Sigmoid colon (tissue), 6 donors: ENCODE measurements at regions not wholly inside any gene's neighbourhood (a gene's known extent, or its start where the extent isn't known, plus 50 kb on each side); places are given as distances from the start of the nearest gene placed in this dataset.

Experiments
- DNase-seq: peaks from one replicate; pipeline ENCODE4 v3.0.0-alpha.2; 2019
- H3K27ac ChIP-seq, 4 donors: fragments of 200-600 bp; sonication (generic); one replicate each; pipeline ENCODE4 v1.5.1; 2016 to 2019; ENCODE audit warnings: mild to moderate bottlenecking in 1 of 4
- H3K27me3 ChIP-seq, 3 donors: fragments of 200-600 bp; sonication (generic); one replicate each; pipeline ENCODE4 v1.5.1; 2019; ENCODE audit warnings: mild to moderate bottlenecking in 1 of 3
- H3K36me3 ChIP-seq, 4 donors: fragments of 200-600 bp; sonication (generic); one replicate each; pipeline ENCODE4 v1.5.1; 2016 to 2019
- H3K4me1 ChIP-seq, 4 donors: fragments of 200-600 bp; sonication (generic); one replicate each; pipeline ENCODE4 v1.5.1; 2017 to 2019
- H3K4me3 ChIP-seq, 4 donors: fragments of 200-600 bp; sonication (generic); one replicate each; pipeline ENCODE4 v1.5.1; 2017 to 2019; ENCODE audit warnings: mild to moderate bottlenecking in 2 of 4, moderate library complexity in 1 of 4
- H3K9me3 ChIP-seq, 4 donors: fragments of 200-600 bp in 3 of 4; sonication (generic) in 3 of 4; one replicate each; pipeline versions ENCODE4 v1.5.1 to v1.6.1; 2013 to 2019
- CTCF ChIP-seq, 4 experiments: fragments of 450-650 bp in 3 of 4; fragments of 200-600 bp in 1 of 4; IDR thresholded peaks; one replicate each; pipeline ENCODE4 v1.5.1; 2016 to 2019; ENCODE audit warnings: antibody characterized with exemption in 4 of 4, mild to moderate bottlenecking in 3 of 4, moderate library complexity in 2 of 4
- EP300 ChIP-seq, 4 donors: sonication (generic); formaldehyde crosslinking; IDR thresholded peaks; one replicate each; pipeline ENCODE4 v1.6.1; 2017; ENCODE audit warnings: antibody characterized with exemption in 4 of 4
- POLR2A ChIP-seq, 2 donors: fragments of 450-650 bp; IDR thresholded peaks; one replicate each; pipeline ENCODE4 v1.6.1; 2016; ENCODE audit warnings: antibody characterized with exemption in 2 of 2, mild to moderate bottlenecking in 2 of 2, moderate library complexity in 2 of 2
- POLR2AphosphoS5 ChIP-seq, 4 donors: sonication (generic); formaldehyde crosslinking; IDR thresholded peaks; one replicate each; pipeline ENCODE4 v1.6.1; 2017; ENCODE audit warnings: antibody characterized with exemption in 4 of 4
- WGBS, 2 donors: extraction: QIAGEN DNeasy Blood & Tissue Kit; methylation state at CpG; one replicate each; pipeline ENCODE4 v1.1.7; 2013; 5-methylcytosine and 5-hydroxymethylcytosine counted together
- intact Hi-C: fragments of 100-400 bp; cut with DNase I; formaldehyde crosslinking; loops from one replicate; pipeline ENCODE4 v1.15.1; 2023
- donor health status: healthy with polysubstance abuse.
- donor health status: healthy.

DNA sequence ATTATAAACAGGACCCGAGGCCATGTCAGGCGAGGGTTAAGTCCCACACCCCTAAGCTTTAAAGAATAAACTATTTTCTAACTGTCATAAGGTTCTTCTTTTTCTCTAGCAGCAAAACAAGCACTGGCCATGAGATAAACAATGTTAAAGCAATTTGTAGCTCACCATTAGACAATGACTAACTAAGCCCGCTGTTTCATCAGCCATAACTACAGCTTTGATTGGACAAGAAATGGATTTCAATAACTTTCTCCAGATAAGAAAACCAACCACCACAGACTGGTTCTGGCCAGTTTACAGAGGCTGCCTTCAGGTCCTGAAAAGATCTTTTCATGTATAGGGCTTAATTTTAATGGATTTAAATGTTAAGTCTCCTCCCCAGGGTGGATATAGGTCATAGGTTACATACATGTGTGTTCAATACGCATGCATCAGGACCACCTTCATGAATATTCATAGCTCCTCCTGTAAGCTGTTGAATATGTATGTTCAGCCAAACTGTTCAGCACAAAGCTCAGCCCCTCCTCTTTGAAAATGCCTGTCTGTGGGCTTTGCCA lies 108.7 kb upstream of the RAB6C start:
- no peaks in the 10 kb centered on the region for H3K36me3 ChIP-seq
- no peaks in the 10 kb centered on the region for H3K27me3 ChIP-seq
- H3K27ac ChIP-seq = no peak overlapping the region
- no peak for DNase-seq
- intact Hi-C loops = loop anchor here (10.0 kb wide), 1 partner anchor 1546 kb away; no protein-coding TSS in a partner anchor
- H3K4me3 ChIP-seq = no peak overlapping the region
- H3K9me3 ChIP-seq = no peaks in the 10 kb centered on the region
- H3K4me1 ChIP-seq = no peaks in the 10 kb centered on the region
- TF ChIP-seq POLR2A (IDR thresholded peaks at IDR 0.05) = no peak
- no peak for TF ChIP-seq EP300 (IDR thresholded peaks at IDR 0.05)
- no peak for TF ChIP-seq CTCF (IDR thresholded peaks at IDR 0.05)
- TF ChIP-seq POLR2AphosphoS5 (IDR thresholded peaks at IDR 0.05) = no peak
- 51 to 81% methylated on average over 4 of the region's 4 CpGs for WGBS, 2 donors

- TF ChIP-seq CTCF (IDR thresholded peaks at IDR 0.05) = no peak
- TF ChIP-seq POLR2AphosphoS5 (IDR thresholded peaks at IDR 0.05) = no peak
- TF ChIP-seq POLR2A (IDR thresholded peaks at IDR 0.05) = no peak
- no peak for TF ChIP-seq EP300 (IDR thresholded peaks at IDR 0.05)
- no peak overlapping the region for H3K27ac ChIP-seq
- no peaks in the 10 kb centered on the region for H3K27me3 ChIP-seq
- whole genome bisulfite sequencing, 2 donors = 92% methylated on average over 4 of the region's 4 CpGs
- intact Hi-C loops = loop anchor here (10.0 kb wide), 1 partner anchor 1548 kb away; no protein-coding TSS in a partner anchor
- DNase-seq = no peak
- H3K4me3 ChIP-seq = no peak overlapping the region
- no peaks in the 10 kb centered on the region for H3K36me3 ChIP-seq
- peaks cover 0 to 9% (median 6%) of the 10 kb centered on the region in 4 donors for H3K4me1 ChIP-seq
- H3K9me3 ChIP-seq = no peaks in the 10 kb centered on the region
These were observed 107.0 kb upstream of the RAB6C start for GRCh38 chr2:129872446-129872845.

DNA sequence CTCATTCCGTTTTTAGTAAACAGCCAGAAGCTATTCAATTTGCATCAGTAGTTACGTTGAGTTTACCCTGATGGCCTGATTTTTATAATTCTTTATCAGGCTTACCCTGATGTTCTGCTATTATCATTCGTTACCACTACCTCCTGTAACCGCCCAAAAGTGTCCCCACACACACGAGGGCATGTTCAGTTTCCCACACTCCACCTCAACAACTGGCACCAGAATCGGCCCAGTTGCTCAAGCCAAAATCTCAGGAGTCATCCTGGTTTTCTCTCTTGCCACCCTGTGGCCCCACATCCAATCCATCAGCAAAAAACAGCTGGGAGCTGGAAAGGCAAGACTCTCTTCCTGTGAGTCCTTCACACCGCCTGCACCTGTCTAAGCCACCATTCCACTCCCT lies 102.9 kb upstream of the RAB6C start:
- Histone ChIP-seq H3K4me1 (peaks cover 0 to 16% (median 10%) of the 10 kb centered on the region in 4 donors), H3K27me3 (no peaks in the 10 kb centered on the region), H3K27ac (peak overlapping the region; percentile 82 to 91 (median 85)), H3K4me3 (peak overlapping the region in 3 of 4 donors; percentile 70 to 77 (median 72)), H3K9me3 (no peaks in the 10 kb centered on the region), H3K36me3 (no peaks in the 10 kb centered on the region)
- TF ChIP-seq POLR2AphosphoS5 (IDR thresholded peaks at IDR 0.05) (no peak), POLR2A (IDR thresholded peaks at IDR 0.05) (no peak), EP300 (IDR thresholded peaks at IDR 0.05) (no peak), CTCF (IDR thresholded peaks at IDR 0.05) (no peak)
- intact Hi-C loops = loop anchor here (5.0 to 10.0 kb wide), 3 partner anchors 306 to 1552 kb away; partner anchors contain the start of genes IMP4, MZT2B and SMPD4
- WGBS, 2 donors = 68 to 79% methylated on average over 7 of the region's 7 CpGs
- no peak for DNase-seq

GRCh38 chr2:129877289-129877741 lies 102.2 kb upstream of the RAB6C start:
- Histone ChIP-seq H3K4me3 (peak overlapping the region; percentile 69 to 77 (median 71)), H3K9me3 (no peaks in the 10 kb centered on the region), H3K27me3 (no peaks in the 10 kb centered on the region), H3K36me3 (no peaks in the 10 kb centered on the region), H3K4me1 (peaks cover 0 to 16% (median 10%) of the 10 kb centered on the region in 4 donors), H3K27ac (peak overlapping the region; percentile 82 to 91 (median 85))
- intact Hi-C loops = loop anchor here (5.0 to 10.0 kb wide), 3 partner anchors 305 to 1553 kb away; partner anchors contain the start of genes IMP4, MZT2B and SMPD4
- TF ChIP-seq POLR2A (IDR thresholded peaks at IDR 0.05) (no peak), EP300 (IDR thresholded peaks at IDR 0.05) (no peak), CTCF (IDR thresholded peaks at IDR 0.05) (no peak), POLR2AphosphoS5 (IDR thresholded peaks at IDR 0.05) (no peak)
- WGBS, 2 donors = 1 to 2% methylated on average over 19 of the region's 20 CpGs
- peak; percentile 96 for DNase-seq
